Fibroblast of skin of left quadriceps (primary cell): ENCODE measurements at regions not wholly inside any gene's neighbourhood (a gene's known extent, or its start where the extent isn't known, plus 50 kb on each side); places are given as distances from the start of the nearest gene placed in this dataset.
A peak's percentile ranks its signal among the peaks of the same experiment; 100 is the strongest.
"Not testable (repeated sequence)": the region's sequence is repeated elsewhere in the genome, so short reads cannot be mapped to it uniquely, and the experiment has no call there.

Experiments used
- DNase-seq, 2 experiments: peaks; one replicate each; pipeline ENCODE4 v3.0.0-alpha.2; 2013; ENCODE audit warnings: low read depth in 2 of 2

DNA sequence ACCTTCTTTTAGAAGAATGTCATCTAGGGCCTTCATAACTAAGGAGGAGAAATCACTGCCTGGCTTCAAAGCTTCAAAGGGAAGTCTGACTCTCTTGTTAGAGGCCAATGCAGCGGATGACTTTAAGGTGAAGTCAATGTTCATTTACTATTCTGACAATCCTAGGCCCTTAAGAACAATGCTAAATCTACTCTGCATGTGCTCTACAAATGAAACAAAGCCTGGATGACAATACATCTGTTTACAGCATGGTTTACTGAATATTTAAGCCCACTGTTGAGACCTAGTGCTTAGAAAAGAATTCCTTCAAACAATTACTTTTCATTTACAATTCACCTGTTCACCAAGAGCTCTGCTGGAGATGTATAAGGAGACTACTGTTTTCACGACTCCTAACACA lies 160.4 kb upstream of the EPHA3 start:
- DNase-seq: no peak

DNA sequence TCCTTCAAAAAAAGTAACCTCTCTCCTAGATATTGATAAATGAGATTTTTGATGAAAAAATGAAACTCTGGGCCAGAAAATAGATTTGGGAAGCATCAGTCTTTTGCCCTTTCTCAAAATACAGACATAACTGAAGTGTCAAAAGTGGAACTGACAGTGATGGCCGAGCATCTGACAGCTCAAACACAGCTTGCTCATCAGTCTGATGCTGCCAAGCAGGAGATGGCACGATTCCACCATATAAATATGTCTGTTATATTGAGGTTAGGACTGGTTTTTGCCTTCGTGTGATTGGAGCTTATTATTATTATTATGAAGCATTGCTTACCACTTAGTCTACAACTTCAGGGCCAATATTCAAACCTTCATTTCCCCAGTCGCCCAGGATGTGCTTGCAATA lies 152.6 kb upstream of the EPHA3 start:
- DNase-seq: no peak

DNA sequence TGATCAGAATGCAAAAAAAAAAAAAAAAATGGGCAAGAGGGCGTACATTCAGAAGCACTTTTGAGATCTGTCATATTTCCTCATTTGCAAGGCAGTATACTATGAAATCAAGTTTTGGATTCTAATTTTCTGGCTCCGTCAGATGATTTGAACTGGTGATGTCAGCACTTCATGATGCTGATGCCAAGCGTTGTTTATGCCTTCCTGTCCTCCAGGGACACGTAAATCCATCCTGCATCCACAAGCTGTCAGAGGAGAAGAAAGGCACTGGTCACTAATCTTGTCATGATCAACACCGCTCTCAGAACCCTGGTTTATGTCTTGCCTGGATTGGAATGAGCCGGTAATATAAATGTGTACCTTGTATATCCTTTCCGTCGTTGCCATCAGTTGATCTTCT lies 152.1 kb upstream of the EPHA3 start:
- no peak for DNase-seq

DNA sequence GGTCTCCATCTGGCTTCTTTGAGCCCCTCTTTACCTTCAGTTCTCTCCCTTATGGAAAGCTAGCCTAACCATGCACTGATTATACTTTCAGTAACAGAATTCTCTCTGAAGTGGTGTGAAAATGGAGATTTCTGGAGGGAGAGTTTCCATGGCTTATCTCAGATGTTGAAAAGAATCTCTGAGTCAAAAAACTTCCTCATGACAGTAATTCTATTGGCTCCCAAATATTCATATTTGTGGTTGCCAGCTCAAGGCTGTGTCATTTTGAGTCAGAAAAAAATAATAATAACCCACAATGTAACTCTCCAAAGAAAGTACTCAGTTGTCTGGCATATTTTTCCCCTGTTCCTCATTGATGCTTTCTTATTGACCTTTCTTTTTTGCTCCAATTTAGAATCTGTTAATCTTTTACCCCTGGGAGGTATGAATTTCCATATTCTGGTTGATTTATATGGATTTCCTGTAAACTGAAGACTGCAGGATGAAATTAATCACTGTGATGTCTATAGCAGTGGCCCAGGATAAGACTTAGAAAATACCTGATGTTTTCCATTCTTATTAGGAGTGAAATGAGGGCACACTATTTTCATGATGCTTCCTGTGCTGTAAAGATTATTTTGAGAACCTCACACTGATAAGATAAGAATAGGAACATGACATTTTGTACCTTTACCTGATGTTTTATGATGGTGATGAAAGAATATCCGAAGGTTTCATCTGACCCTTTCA lies 149.5 kb upstream of the EPHA3 start:
- peak; percentile 90 to 91 for DNase-seq

DNA sequence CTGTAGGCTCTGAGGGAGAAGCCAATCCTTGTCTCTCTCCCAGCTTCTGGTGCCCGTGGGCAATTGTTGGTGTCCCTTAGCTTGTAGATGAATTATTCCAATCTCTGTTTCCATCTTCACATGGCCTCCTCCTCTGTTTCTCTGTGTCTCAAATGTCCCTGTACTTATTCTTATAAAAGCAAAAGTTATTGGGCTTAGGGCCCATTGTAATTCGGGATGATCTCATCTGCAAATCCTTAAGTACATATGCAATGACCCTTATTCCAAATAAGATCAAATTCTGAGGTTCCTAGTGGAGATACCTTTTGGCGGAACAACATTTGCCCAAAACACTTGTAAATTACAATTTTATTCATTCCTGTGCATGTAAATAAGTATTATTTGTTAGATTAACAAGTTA lies 147.4 kb upstream of the EPHA3 start:
- no peak for DNase-seq

DNA sequence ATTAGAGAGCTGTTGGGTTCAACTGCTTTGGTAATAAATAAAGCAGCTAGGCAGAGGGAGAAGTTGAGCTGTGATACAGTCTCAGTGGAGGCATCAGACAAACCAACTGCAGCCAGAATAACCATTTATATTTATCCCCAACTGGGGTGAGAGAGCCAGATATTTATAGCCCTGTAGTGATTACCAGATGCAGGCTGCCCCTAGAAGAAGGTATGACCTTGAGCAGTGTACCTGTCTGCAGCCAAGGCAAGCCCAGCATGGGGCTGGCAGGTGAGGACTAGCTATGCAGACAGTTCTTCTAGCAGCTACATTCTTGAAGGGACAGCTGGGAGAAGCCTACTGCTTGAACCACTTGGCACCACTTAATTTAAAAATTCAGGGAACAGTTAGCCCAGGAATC lies 144.4 kb upstream of the EPHA3 start:
- no peak for DNase-seq

DNA sequence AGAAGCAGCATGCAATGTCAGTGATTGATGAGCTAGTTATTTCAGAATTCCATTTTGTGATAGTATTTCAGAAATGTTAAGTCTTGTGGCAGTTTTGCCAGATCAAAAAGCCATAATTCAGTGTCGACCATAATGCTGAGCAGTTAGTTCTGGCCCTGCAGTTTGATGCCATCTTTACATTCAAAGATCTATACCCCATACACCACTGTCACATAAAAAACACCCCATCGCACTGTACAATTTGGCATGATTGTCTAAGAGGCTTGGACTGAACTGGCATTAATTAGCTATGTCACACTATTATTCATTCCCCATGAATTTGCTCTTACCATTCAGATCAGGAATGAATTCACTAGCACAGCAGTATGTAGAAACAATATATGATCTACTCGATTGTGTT lies 127.7 kb upstream of the EPHA3 start:
- DNase-seq: no peak

DNA sequence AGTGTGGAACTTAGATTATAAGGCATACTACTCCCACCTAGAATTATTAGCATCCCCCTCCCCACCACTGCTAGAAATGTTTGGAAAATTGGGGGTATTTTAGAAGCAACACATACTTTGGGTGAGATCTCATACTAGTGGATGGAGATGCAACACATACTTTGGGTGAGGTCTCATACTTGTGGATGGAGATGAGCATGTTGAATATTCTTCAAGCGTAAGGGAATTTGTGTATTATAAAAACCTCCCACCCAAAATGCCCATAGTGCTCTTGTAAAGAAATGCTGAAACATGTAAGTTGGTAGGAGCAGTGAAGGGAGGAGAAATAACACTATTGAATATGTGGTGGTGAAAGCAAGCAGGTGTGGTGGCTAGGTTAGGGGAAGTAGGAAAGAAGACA lies 124.0 kb upstream of the EPHA3 start:
- DNase-seq: no peak

DNA sequence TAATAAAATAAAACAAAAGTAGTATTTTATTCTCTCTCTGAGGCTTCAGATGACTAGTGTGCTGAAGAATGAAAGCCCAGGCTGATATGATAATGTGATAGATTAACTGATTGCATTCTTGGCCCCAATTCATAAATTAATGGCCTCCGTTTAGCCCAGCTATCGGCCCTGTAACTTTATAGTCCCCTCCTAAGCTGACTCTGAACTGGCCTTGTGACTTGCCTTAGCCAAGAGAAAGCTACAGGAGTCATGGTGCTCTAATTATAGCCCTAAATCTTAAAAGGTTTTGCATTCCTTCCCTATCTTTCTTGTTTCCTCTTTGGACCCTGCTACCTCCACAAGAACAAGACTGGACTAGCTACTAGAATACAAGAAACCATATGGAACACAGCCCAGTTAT lies 123.2 kb upstream of the EPHA3 start:
- DNase-seq: no peak

DNA sequence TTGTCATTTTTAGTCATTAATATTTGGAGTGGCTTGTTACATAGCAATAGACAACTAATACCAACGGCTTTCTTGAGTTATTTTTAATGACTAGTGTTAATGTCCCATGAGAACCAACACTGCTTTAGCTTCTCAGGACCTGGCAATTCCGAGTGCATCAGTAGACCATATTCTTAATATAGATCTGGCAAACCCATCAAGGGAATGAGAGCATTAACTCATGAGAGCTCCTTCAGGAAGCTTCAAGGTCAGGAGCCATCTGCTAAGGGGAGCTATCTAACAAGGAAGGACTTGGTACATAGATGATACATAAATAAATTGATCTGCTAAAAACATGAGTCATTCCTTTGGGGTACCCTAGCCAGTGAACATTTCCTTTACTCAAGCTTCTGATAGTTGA lies 122.6 kb upstream of the EPHA3 start:
- DNase-seq: no peak

DNA sequence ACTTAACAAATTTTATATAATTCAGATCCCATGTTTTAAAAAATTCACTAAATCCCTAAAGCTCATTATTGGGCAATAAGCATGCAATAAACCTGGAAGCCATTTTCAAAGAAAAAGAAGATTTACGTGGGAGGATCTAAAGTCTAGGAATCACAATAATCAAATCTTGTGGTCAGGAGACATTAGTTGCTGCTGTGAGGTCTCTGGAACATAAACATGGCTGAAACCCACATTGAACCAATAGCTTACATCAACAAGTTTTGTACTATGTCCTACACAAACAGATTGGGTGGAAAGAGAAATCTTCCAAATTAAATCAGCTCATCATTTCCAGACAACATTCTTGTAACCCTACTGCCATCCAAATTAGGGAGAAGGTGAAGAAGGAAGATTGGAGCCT lies 121.9 kb upstream of the EPHA3 start:
- DNase-seq: no peak

DNA sequence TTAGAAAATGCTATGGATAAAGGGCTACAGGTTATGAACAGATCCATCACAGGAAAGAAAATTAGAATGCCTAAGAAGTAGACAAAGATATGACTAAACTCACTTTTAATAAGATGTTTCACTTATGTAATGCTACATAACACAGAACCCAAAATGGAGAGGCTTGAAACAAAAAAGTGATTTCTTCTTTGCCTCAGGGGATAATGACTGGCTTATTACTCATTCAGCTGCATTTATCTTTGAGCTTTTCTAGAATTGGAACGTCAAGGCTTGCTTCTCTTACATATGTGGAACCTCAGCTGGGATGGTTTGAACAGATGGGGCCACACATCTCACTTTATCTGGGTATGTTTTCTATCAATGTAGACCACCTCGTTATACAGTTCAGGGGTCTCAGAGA lies 120.6 kb upstream of the EPHA3 start:
- peak; percentile 45 to 51 for DNase-seq

DNA sequence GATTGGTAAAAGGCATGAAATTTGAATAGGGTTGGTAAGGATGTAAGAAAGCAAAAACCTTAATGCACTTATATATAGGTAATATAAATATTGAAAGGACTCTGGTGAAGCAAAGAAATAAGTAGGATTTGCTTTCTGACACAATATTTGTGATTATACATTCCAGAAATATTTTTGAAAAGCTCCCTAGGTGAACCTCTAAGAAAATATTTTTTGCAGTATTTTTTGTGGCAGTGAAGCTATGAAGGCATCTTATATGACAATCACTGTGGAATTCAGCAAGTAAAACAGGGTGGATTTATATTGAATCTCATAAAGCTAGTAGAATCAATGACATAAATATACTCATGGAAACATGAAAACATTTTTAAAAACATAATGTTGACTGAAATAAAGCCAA lies 119.6 kb upstream of the EPHA3 start:
- DNase-seq: no peak

DNA sequence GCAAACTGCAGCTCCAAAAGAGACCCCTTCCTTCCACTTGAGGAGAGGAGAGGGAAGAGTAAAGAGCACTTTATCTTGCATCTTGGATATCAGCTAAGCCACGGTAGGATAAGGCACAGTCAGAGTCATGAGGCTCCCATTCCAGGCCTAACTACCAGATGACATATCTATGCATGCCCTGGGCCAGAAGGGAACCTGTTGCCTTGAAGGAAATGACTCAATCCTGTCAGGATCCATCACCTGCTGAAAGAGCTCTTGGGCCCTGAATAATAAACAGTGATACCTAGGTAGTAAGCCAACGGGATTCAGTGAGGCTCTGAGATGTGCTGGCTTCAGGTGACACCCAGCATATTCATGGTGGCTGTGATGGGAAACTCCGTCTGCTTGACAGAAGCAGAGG lies 118.5 kb upstream of the EPHA3 start:
- DNase-seq: no peak

DNA sequence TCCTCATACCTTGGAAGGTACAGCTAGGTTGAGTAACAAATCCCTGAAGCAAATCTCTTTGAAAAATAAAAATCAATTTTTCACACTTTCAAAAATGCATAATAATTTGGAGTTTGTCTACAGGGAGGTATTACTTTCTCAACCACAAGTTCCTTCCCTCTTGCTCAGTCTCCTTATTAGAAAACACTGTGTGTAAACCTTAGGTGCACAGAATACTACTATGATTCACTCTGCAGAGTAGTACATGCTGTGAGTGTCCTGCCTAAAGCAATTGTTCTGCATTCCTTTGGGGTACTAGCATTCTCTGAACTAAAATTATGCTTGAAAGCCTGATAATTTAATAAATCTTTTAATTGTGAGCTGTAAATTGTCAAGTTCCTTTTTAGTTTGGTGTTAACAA lies 115.9 kb upstream of the EPHA3 start:
- no peak for DNase-seq

DNA sequence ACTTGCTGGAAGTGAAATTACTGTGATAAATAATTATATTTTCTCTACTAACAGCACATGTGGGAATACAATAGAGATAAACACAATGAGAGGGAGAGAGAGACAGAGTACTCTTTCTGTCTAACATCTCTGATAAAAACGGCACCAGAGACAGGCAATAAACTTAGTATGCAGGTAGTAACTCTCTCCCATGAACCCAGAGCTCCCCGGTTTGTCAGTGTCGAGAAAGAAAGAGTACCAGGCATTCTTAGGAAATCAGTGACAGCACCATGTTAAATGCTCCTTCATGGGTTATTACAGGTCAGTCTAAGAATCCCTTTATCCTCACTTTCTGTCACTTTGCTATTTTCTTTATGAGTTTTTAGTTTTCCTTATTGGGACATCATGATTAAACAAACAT lies 110.7 kb upstream of the EPHA3 start:
- no peak for DNase-seq

DNA sequence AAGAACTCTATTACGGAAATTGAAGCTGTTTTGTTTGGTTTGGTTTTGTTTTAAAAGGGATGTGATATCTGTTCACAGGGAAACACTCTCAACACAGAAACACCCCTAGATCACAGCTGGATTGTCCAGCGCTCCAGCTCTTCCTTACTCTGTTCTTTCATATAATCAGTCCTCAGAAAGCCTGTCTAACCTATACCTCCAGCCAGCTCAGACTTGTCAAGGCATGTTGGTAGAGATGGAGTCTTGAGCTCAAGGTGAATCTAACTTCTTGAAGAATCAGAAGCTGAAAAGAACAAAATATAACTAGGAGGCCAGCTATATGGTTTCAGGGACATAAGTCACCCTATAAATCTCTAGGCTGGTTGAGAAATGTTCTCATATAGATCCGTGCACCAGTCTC lies 110.2 kb upstream of the EPHA3 start:
- DNase-seq: no peak

DNA sequence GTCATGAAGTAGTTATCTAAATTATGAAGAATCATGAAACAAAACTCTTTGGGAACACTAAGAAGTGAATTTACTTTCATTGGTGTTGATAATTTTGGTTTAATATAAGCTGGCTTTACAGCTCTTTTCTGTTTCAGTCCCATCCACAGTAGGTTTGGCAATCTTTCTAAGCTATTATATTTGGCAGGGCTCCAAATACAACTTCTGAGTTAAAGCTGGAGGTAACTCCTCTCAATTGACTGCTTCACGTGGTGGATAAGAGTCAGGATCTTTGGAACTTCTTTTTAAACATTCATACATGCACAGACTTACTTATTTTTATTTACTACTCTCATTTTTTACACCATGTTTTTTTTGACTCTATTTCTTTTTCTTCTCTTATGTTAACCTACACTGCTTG lies 106.5 kb upstream of the EPHA3 start:
- DNase-seq: no peak

DNA sequence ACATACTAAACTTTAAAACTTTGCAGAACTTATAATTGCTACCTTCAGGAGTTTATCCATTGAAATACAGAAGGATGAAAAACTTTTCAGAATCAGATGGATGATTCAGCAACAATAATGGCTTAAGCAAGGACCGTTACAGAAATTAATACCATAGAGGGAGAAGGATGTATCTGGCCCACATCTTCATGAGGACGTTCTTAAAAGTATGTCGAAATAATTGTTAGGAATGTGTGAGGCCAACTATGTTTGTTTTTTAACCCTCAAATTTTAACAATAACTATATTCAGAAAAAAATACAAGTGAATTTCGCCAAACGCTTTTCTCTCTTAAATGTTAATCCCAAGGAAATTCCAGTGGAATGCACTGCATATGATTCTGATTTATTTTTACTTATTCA lies 105.2 kb upstream of the EPHA3 start:
- peak; percentile 72 for DNase-seq

DNA sequence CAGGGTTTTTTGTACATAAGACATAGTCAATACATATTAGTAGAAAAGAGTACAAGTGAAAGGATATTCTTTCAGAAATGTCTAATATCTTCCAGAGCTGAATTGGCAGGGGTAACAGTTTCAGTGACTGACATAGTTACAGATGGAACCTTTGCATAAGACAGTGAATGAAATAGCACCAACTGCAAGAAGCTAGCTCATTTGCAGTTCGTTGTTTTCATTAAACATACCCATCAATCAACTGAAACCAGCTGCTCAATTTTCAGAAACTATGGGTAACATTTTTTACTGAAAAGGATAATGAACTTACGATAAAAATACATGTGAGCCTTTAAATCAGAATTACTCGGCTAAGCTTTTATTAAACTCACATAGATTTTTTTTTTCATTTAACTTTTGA lies 93.9 kb upstream of the EPHA3 start:
- no peak for DNase-seq

DNA sequence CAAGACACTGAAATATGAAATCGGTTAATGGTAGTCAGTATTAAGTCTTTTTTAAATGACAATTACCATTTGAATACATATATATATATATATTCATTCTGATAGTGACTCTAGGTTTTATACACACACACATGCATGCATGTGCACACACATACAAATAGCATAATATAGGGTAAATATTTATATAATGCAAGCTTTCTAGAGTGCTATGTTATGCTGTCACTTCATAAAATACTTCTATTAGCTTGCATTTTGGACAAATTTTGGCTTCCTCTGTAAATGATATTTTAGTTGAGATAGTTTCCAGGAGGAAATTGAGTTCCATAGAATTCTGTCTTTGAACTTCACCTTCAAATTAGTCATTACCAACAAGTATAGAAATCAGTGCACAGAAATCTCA lies 89.9 kb upstream of the EPHA3 start:
- DNase-seq: no peak

DNA sequence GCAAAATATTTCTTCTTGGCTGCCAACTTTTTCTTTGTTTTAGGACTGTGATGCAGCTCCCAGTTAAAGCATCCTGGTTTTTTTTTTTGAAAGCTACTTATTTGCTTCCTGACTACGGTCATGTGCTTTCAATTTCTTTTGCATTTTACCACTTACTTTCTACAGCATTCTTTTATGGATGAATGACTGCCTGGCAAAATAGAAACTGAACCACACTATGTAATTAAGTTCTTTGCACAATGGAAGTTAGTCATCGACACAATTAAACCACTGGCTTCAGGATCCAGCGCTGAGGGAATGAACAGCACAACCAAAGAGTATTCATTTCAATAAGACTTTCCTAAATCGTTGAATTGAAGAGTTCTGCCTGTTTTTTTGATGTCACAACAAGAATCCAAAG lies 82.2 kb upstream of the EPHA3 start:
- peak; percentile 85 to 89 for DNase-seq

DNA sequence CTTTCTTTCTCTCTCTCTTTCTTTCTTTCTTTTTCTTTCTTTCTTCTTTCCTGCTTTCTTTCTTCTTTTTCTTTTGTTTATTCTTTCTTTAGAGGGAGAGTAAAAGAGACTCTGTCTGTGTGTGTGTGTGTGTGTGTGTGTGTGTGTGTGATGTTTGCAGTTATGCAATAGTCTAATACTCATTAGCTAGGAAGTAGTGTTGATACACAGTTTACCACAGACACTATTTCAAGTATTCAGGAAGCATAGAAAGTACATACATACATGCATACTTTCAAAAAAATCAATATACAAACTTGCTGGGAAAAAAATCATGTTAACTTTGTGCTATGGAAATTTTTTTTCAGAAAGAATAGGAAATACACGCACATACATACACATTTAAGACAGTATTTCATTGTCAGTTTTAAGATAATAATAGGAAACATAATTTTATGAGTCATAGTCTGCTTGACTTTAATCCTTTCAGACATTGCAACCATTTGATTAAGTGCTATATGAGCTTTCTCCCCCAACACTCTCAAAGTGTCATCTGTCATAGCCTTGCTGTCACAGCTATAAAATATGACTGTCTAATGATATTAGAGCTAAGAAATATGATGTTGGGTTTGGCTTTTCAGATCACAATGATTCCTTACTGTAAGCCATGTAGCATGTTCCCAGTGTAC lies 74.9 kb upstream of the EPHA3 start:
- peak; percentile 61 to 70 for DNase-seq

DNA sequence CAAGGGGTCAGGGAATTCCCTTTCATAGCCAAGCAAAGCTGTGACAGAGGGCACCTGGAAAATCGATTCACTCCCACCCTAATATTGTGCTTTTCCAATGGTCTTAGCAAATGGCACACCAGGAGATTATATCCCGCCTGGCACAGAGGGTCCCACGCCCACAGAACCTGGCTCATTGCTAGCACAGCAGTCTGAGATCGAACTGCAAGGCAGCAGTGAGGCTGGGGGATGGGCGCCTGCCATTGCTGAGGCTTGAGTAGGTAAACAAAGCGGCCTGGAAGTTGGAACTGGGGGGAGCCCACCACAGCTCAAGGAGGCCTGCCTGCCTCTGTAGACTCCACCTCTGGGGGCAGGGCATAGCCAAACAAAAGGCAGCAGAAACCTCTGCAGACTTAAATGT lies 72.7 kb upstream of the EPHA3 start:
- DNase-seq: not testable (repeated sequence)
